HL-60 (cell line): ENCODE measurements at regions not wholly inside any gene's neighbourhood (a gene's known extent, or its start where the extent isn't known, plus 50 kb on each side); places are given as distances from the start of the nearest gene placed in this dataset.

Experiments
- DNase-seq, 2 experiments: peaks; one replicate each; pipeline ENCODE4 v3.0.0-alpha.2; 2010 to 2020; ENCODE audit warnings: low read depth in 1 of 2, low spot score in 1 of 2
- H3K27ac ChIP-seq: fragments of 250-450 bp; sonication (Bioruptor Pico); replicated peaks from 2 replicates; pipeline ENCODE4 v1.5.1; 2020; ENCODE audit warnings: mild to moderate bottlenecking, moderate library complexity
- H3K27me3 ChIP-seq: fragments of 250-450 bp; sonication (Bioruptor Pico); 2 replicates; pipeline ENCODE4 v1.5.1; 2021; ENCODE audit warnings: mild to moderate bottlenecking, moderate library complexity; ENCODE audit not compliant: insufficient read depth, poor library complexity, severe bottlenecking
- H3K4me3 ChIP-seq: replicated peaks from 2 replicates; pipeline ENCODE4 v1.5.1; 2011; ENCODE audit warnings: mild to moderate bottlenecking, control low read depth, low read length; ENCODE audit not compliant: insufficient read depth
- GABPA ChIP-seq: IDR thresholded peaks from 2 replicates; pipeline ENCODE4 v1.6.1; 2012; ENCODE audit warnings: low read depth
- POLR2AphosphoS5 ChIP-seq: IDR thresholded peaks from 2 replicates; pipeline ENCODE4 v1.6.1; 2012; ENCODE audit warnings: low read depth
- SPI1 ChIP-seq: IDR thresholded peaks from 2 replicates; pipeline ENCODE4 v1.6.1; 2012; ENCODE audit warnings: low read depth, mild to moderate bottlenecking, borderline replicate concordance
- TF ChIP-seq, protein P1 (sequence below): IDR thresholded peaks from one replicate; pipeline ENCODE4 v1.5.1; 2011; ENCODE audit warnings: low read length, control low read depth, inconsistent platforms; ENCODE audit not compliant: insufficient read depth
- TF ChIP-seq, protein P2 (sequence below): IDR thresholded peaks from 2 replicates; pipeline ENCODE4 v1.6.1; 2012; ENCODE audit warnings: low read depth; ENCODE audit not compliant: insufficient replicate concordance

DNA sequence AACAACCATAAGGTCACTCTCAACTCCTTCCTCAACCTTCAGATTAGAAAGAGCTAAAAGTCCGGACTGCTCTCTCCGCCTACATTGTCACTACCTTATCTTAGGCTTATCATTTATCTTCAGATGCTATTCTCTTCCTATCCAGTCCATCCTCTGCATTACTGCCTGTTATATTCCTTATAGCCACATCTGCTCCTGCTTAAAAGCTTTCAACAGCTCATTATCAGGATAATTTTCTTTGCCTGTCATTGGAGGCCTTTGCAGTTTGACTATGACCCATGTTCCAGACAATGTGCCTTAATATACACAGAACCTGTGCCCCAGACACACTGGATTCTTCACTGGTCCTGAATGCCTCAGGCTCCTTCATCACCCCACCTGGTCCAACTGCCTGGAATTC is 184.1 kb upstream of the SETMAR start:
- TF ChIP-seq SPI1 (no peak), GABPA (no peak), POLR2AphosphoS5 (no peak)
- TF ChIP-seq, protein P1, sequence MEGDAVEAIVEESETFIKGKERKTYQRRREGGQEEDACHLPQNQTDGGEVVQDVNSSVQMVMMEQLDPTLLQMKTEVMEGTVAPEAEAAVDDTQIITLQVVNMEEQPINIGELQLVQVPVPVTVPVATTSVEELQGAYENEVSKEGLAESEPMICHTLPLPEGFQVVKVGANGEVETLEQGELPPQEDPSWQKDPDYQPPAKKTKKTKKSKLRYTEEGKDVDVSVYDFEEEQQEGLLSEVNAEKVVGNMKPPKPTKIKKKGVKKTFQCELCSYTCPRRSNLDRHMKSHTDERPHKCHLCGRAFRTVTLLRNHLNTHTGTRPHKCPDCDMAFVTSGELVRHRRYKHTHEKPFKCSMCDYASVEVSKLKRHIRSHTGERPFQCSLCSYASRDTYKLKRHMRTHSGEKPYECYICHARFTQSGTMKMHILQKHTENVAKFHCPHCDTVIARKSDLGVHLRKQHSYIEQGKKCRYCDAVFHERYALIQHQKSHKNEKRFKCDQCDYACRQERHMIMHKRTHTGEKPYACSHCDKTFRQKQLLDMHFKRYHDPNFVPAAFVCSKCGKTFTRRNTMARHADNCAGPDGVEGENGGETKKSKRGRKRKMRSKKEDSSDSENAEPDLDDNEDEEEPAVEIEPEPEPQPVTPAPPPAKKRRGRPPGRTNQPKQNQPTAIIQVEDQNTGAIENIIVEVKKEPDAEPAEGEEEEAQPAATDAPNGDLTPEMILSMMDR = no peak
- TF ChIP-seq, protein P2, sequence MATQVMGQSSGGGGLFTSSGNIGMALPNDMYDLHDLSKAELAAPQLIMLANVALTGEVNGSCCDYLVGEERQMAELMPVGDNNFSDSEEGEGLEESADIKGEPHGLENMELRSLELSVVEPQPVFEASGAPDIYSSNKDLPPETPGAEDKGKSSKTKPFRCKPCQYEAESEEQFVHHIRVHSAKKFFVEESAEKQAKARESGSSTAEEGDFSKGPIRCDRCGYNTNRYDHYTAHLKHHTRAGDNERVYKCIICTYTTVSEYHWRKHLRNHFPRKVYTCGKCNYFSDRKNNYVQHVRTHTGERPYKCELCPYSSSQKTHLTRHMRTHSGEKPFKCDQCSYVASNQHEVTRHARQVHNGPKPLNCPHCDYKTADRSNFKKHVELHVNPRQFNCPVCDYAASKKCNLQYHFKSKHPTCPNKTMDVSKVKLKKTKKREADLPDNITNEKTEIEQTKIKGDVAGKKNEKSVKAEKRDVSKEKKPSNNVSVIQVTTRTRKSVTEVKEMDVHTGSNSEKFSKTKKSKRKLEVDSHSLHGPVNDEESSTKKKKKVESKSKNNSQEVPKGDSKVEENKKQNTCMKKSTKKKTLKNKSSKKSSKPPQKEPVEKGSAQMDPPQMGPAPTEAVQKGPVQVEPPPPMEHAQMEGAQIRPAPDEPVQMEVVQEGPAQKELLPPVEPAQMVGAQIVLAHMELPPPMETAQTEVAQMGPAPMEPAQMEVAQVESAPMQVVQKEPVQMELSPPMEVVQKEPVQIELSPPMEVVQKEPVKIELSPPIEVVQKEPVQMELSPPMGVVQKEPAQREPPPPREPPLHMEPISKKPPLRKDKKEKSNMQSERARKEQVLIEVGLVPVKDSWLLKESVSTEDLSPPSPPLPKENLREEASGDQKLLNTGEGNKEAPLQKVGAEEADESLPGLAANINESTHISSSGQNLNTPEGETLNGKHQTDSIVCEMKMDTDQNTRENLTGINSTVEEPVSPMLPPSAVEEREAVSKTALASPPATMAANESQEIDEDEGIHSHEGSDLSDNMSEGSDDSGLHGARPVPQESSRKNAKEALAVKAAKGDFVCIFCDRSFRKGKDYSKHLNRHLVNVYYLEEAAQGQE = no peak

DNA sequence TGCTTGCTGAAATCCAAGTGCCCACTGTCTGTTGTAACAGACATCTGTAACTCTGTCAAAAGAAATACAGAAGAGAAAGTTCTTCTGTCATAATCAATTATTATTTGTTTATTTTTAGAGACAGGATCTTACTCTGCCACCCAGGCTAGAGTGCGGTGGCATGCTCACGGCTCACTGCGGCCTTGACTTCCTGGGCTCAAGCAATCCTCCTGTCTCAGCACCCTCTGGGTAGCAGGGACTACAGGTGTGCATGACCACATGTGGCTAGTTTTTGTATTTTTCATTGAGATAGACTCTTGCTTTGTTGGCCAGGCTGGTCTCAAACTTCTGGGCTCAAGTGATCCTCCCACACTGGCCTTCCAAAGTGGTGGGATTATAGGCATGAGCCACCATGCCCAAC is 177.6 kb upstream of the SETMAR start:
- H3K27me3 ChIP-seq = no peaks in the 10 kb centered on the region
- no peak for DNase-seq
- TF ChIP-seq GABPA (no peak), POLR2AphosphoS5 (no peak), SPI1 (no peak)
- TF ChIP-seq, protein P2 = no peak
- TF ChIP-seq, protein P1 = no peak
- no peak overlapping the region for H3K27ac ChIP-seq
- H3K4me3 ChIP-seq = no peak overlapping the region

More for the DNA sequence above, 184.1 kb upstream of the SETMAR start:
- no peak overlapping the region for H3K4me3 ChIP-seq
- no peak for DNase-seq
- no peak overlapping the region for H3K27ac ChIP-seq
- H3K27me3 ChIP-seq = no peaks in the 10 kb centered on the region

DNA sequence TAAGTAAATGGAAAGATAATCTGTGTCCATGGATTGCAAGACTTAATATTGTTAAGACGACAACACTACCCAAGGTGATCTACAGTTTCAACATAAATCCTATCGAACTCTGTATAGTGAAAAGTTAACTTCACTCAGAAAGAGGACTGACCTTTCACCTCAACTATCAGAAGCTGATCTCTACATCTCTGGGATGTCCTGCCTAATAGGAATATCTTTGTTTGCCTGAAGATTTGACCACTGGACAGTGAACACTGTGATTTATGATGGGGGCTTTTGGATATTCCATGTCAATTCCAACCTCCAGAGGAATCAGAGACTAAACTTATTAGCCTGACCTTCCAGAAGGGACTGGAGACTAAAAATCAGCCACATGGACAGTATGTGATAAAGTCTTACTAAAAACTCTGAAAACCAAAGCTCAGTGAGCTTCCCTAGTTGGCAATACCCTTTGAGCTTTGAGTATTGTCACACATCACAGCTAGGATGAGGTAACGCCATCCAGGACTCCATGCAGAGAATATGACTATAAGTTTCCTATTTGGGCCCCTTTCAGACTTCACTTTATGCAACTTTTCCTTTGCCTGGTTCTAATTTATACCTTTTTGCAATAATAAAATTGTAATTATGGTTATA is 164.9 kb upstream of the SETMAR start:
- H3K27ac ChIP-seq = no peak overlapping the region
- no peaks in the 10 kb centered on the region for H3K27me3 ChIP-seq
- H3K4me3 ChIP-seq = no peak overlapping the region
- TF ChIP-seq POLR2AphosphoS5 (no peak), GABPA (no peak), SPI1 (no peak)
- TF ChIP-seq, protein P2 = no peak
- TF ChIP-seq, protein P1 = no peak
- DNase-seq = no peak
